KBM-7 (cell line): ENCODE measurements at regions not wholly inside any gene's neighbourhood (a gene's known extent, or its start where the extent isn't known, plus 50 kb on each side); places are given as distances from the start of the nearest gene placed in this dataset.
"Not testable (repeated sequence)": the region's sequence is repeated elsewhere in the genome, so short reads cannot be mapped to it uniquely, and the experiment has no call there.

ENCODE experiments used
- DNase-seq: peaks from one replicate; pipeline ENCODE4 v3.0.0-alpha.2; 2015
- in situ Hi-C: fragments of 300-500 bp; cut with MboI; formaldehyde crosslinking; loops from 2 replicates; pipeline ENCODE4 v1.14.3; 2020; ENCODE audit warnings: low sequenced_read_pairs, low pct_unique_long_range_greater_than_20kb, mixed read lengths

DNA sequence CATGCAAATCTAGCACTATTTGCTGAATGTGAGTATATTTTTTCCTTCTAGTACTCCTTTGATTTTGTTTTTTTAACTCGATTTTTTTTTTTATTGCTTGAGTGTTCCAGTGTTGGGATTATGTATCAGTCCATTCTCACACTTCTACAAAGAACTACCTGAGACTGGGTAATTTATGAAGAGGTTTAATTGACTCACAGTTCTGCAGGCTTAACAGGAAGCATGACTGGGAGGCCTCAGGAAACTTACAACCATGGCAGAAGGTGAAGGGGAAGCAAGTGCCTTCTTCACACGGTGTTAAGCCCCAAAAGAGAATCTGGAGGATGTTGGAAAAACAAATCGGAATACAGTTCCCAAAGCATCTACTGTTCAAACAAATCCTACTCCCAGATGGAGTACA, 69.1 kb downstream of the ZNF518B start:
- in situ Hi-C loops, DNase-seq: not testable (repeated sequence)

DNA sequence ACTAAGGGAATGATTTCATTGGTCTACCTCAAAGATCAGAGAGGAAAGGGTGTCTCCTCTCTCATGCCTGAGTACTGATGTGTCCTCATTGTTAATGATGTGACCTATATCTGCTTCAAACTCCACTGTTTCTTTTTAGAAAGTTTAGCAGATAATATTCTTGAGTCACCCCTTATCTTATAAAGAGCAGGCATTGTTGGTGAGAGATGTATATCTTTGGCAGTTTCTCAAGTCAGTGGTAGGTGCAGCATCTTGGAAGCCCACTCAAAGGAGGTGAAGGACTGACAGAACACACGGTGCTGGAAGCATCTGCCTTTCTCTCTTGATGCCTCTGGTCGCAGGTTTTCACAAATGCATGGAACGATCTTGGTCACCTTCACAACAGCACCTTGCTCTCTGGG, 71.2 kb downstream of the ZNF518B start:
- DNase-seq = no peak
- in situ Hi-C loops = no loop called here

GRCh38 chr4:10384974-10385373, 72.3 kb downstream of the ZNF518B start:
- in situ Hi-C loops = no loop called here
- DNase-seq = no peak

DNA sequence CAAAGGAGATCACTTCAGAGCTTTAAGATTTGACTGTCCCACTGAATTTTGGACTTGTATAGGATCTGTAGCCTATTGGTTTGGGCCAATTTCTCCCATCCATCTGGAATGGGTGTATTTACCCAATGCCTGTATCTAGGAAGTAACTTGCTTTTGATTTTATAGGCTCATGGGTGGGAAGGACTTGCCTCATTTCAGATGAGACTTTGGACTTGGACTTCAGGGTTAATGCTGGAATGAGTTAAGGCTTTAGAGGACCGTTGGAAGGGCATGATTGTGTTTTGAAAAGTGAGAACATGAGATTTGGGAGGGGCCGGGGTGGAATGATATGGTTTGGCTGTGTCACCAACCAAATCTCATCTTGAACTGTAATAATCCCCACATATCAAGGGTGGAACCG, 73.8 kb downstream of the ZNF518B start:
- no peak for DNase-seq
- in situ Hi-C loops = no loop called here

DNA sequence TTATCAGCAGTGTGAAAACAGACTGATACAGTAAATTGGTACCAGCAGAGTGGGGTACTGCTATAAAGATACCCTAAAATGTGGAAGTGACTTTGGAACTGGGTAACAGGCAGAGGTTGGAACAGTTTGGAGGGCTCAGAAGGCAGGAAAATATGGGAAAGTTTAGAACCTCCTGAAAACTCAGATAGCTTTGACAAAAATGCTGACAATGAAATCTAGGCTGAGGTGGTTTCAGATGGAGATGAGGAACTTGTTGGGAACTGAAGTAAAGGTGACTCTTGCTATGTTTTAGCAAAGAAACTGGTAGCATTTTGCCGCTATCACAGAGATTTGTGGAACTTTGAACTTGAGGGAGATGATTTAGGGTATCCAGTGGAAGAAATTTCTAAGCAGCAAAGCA, 75.1 kb downstream of the ZNF518B start:
- in situ Hi-C loops, DNase-seq: not testable (repeated sequence)

DNA sequence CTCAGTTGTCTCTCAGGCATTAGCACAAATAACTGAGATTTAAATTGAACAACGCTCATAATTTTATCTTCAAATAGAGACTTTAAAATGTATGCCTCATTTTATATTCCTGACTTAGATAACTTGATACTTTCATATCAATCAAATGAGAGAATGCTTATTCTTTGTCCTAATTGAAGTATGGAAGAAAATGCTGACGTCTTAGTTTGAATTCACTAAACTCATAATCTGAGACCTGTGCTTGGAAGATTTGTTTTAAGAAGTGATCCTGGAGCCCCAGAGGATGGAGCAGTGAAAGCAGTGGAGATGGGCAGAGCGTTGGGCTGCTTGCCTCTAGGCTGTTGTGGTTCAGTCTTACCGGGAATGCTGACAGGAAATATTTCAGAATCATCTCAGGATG, 76.1 kb downstream of the ZNF518B start:
- DNase-seq = no peak

GRCh38 chr4:10380735-10381134, 76.5 kb downstream of the ZNF518B start:
- in situ Hi-C loops = no loop called here
- DNase-seq = no peak

More for the DNA sequence above, 76.1 kb downstream of the ZNF518B start:
- in situ Hi-C loops = no loop called here

GRCh38 chr4:10371869-10372471, 85.3 kb downstream of the ZNF518B start:
- no peak for DNase-seq
- in situ Hi-C loops = no loop called here

DNA sequence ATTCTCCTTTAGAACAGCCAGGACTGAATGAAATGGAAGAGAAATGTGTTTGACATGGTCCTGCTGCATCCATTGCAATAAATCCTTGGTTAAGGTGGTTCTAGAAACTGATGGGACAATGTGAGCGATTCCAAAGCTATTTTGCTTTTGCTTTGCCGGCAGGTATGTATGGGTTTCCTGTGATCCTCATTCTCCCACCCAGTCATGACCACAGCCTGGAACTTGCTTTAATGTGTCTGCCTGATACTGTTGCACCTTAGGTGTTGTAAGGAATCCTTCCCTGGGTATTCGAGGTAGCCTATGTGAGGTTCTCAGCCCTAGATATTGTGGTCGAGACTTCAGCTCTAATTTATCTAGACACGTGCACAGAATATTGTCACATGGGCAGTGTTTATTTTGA, 86.1 kb downstream of the ZNF518B start:
- DNase-seq = no peak
- in situ Hi-C loops = no loop called here

GRCh38 chr4:10369517-10369916, 87.7 kb downstream of the ZNF518B start:
- no peak for DNase-seq
- in situ Hi-C loops = no loop called here

GRCh38 chr4:10366628-10367027, 90.6 kb downstream of the ZNF518B start:
- in situ Hi-C loops = no loop called here
- DNase-seq = no peak

GRCh38 chr4:10364194-10364593, 93.0 kb downstream of the ZNF518B start:
- in situ Hi-C loops = no loop called here
- no peak for DNase-seq

- DNase-seq = no peak
These were observed 102.5 kb downstream of the ZNF518B start for GRCh38 chr4:10354746-10355145.

GRCh38 chr4:10354225-10354624, 103.0 kb downstream of the ZNF518B start:
- in situ Hi-C loops = no loop called here
- DNase-seq = no peak

More at GRCh38 chr4:10354746-10355145, 102.5 kb downstream of the ZNF518B start:
- in situ Hi-C loops = no loop called here

- no peak for DNase-seq
- in situ Hi-C loops = no loop called here
These were observed 104.1 kb downstream of the ZNF518B start for GRCh38 chr4:10353110-10353509.

DNA sequence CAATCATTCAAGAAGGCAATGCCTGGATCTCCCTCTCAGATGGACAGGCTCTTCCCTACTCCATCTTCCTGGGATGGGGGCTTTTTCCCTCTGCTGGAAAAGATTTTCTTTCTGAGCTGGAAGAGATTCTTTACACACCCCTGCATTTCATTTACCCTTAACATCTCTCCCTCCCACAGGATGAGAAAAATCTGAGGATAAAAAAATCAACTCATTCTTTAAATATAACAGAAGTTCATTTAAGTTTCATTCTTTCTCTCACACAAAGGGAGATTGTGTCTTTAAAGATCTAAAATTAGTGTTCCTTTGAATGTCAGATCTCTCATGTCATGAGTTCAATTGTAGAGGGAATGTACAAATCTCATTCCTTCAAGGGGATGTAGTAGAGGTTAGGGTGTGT, 109.0 kb downstream of the ZNF518B start:
- in situ Hi-C loops = no loop called here

DNA sequence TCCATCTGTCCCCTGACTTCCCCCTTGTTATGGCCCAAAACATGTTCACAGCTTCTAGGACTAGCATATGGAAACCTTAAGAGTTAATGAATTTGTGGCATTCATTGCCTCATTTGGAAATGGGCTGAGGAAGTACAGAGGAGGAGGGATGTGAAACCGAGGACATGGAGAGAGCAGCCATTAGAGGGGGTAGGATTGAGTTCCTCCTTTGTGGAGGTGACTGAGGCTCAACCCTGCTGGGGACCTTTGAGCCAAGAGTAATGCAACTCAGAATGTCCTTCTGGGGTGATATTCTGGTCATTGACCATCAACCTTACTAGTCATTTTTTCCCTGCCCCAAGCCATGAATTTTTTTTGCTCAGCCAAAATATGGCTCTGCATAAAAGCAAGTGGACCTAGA, 109.4 kb downstream of the ZNF518B start:
- no peak for DNase-seq
- in situ Hi-C loops = no loop called here

More for the DNA sequence above, 109.0 kb downstream of the ZNF518B start:
- no peak for DNase-seq

DNA sequence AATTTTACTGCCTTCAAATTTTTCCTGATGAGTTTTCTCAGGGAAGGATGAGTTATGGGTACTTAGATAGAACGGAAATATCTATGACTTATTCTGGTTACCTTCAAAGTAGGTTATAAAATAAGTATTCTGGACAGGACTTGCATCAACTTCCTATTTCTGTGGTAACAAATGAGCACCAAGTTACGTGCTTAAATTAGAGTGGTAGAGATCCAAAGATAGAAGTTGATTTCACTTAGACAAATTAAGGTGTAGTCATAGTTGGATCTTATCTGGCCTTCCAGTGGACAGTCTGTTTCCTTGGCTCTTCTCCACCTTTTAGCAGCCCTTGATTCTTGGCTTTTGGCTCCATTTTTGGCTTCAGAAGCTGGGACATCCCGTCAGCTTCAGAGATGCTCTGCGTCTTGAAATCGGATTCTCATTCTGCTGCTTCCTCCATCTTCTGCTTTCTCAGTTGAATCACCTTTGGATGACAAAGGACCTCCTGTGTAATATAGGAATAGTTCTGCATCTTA, 109.9 kb downstream of the ZNF518B start:
- in situ Hi-C loops = no loop called here
- DNase-seq = no peak

GRCh38 chr4:10346023-10346422, 111.2 kb downstream of the ZNF518B start:
- no peak for DNase-seq
- in situ Hi-C loops = no loop called here

GRCh38 chr4:10345381-10345784, 111.8 kb downstream of the ZNF518B start:
- no peak for DNase-seq
- in situ Hi-C loops = no loop called here

GRCh38 chr4:10344824-10345223, 112.4 kb downstream of the ZNF518B start:
- in situ Hi-C loops = no loop called here
- DNase-seq = no peak
